ENCODE measurements at regions not wholly inside any gene's neighbourhood (a gene's known extent, or its start where the extent isn't known, plus 50 kb on each side); places are given as distances from the start of the nearest gene placed in this dataset.

- DNase-seq (ENCODE audit: low read depth): no peak
- no peak for TF ChIP-seq CTCF (IDR thresholded peaks at IDR 0.05; ENCODE audit: insufficient read depth, low read depth, low read length, missing control alignments)
- H3K4me3 ChIP-seq (ENCODE audit: low read length): no peak overlapping the region
These were observed 105.9 kb upstream of the DAP start for GRCh38 chr5:10866913-10867312.

GRCh38 chr5:10863763-10864383, 102.8 kb upstream of the DAP start:
- peak; percentile 63 for TF ChIP-seq CTCF (IDR thresholded peaks at IDR 0.05; ENCODE audit: insufficient read depth, low read depth, low read length, missing control alignments)
- peak; percentile 47 for DNase-seq (ENCODE audit: low read depth)
- no peak overlapping the region for H3K4me3 ChIP-seq (ENCODE audit: low read length)

- DNase-seq (ENCODE audit: low read depth): no peak
- TF ChIP-seq CTCF (IDR thresholded peaks at IDR 0.05; ENCODE audit: insufficient read depth, low read depth, low read length, missing control alignments): no peak
- H3K4me3 ChIP-seq (ENCODE audit: low read length): no peak overlapping the region
These were observed 101.1 kb upstream of the DAP start for GRCh38 chr5:10862085-10862484.

GRCh38 chr5:10861423-10861790, 100.4 kb upstream of the DAP start:
- no peak for TF ChIP-seq CTCF (IDR thresholded peaks at IDR 0.05; ENCODE audit: insufficient read depth, low read depth, low read length, missing control alignments)
- no peak overlapping the region for H3K4me3 ChIP-seq (ENCODE audit: low read length)
- no peak for DNase-seq (ENCODE audit: low read depth)

GRCh38 chr5:10860645-10861422, 99.8 kb upstream of the DAP start:
- DNase-seq (ENCODE audit: low read depth): no peak
- TF ChIP-seq CTCF (IDR thresholded peaks at IDR 0.05; ENCODE audit: insufficient read depth, low read depth, low read length, missing control alignments): no peak
- no peak overlapping the region for H3K4me3 ChIP-seq (ENCODE audit: low read length)

- no peak for DNase-seq (ENCODE audit: low read depth)
- TF ChIP-seq CTCF (IDR thresholded peaks at IDR 0.05; ENCODE audit: insufficient read depth, low read depth, low read length, missing control alignments): no peak
- no peak overlapping the region for H3K4me3 ChIP-seq (ENCODE audit: low read length)
These were observed 99.1 kb upstream of the DAP start for GRCh38 chr5:10860196-10860543.

Measured in epithelial cell of esophagus (primary cell).